HAP-1 (cell line): ENCODE measurements at regions not wholly inside any gene's neighbourhood (a gene's known extent, or its start where the extent isn't known, plus 50 kb on each side); places are given as distances from the start of the nearest gene placed in this dataset.

Experiments used
- DNase-seq, 2 experiments: peaks; one replicate each; pipeline ENCODE4 v3.0.0-alpha.2; 2016 to 2020; ENCODE audit warnings: low spot score in 2 of 2
- H3K27me3 ChIP-seq: fragments of 250-450 bp; sonication (Bioruptor Pico); 2 replicates; pipeline ENCODE4 v1.5.1; 2020; ENCODE audit warnings: low read depth, mild to moderate bottlenecking, moderate library complexity
- H3K36me3 ChIP-seq: fragments of 250-450 bp; sonication (Bioruptor Pico); replicated peaks from 2 replicates; pipeline ENCODE4 v1.5.1; 2020; ENCODE audit warnings: mild to moderate bottlenecking
- H3K4me1 ChIP-seq: fragments of 250-450 bp; sonication (Bioruptor Pico); 2 replicates; pipeline ENCODE4 v1.5.1; 2020; ENCODE audit warnings: mild to moderate bottlenecking
- H3K4me3 ChIP-seq: fragments of 250-450 bp; sonication (Bioruptor Pico); 2 replicates; pipeline ENCODE4 v1.5.1; 2020; ENCODE audit warnings: mild to moderate bottlenecking, moderate library complexity
- H3K9me3 ChIP-seq: fragments of 250-450 bp; sonication (Bioruptor Pico); 2 replicates; pipeline ENCODE4 v1.5.1; 2020; ENCODE audit warnings: mild to moderate bottlenecking, moderate library complexity
- in situ Hi-C: fragments of 300-500 bp; cut with MboI; formaldehyde crosslinking; loops from 3 replicates; pipeline ENCODE4 v1.14.3; 2020; ENCODE audit warnings: low sequenced_read_pairs, inconsistent platforms, mixed read lengths

DNA sequence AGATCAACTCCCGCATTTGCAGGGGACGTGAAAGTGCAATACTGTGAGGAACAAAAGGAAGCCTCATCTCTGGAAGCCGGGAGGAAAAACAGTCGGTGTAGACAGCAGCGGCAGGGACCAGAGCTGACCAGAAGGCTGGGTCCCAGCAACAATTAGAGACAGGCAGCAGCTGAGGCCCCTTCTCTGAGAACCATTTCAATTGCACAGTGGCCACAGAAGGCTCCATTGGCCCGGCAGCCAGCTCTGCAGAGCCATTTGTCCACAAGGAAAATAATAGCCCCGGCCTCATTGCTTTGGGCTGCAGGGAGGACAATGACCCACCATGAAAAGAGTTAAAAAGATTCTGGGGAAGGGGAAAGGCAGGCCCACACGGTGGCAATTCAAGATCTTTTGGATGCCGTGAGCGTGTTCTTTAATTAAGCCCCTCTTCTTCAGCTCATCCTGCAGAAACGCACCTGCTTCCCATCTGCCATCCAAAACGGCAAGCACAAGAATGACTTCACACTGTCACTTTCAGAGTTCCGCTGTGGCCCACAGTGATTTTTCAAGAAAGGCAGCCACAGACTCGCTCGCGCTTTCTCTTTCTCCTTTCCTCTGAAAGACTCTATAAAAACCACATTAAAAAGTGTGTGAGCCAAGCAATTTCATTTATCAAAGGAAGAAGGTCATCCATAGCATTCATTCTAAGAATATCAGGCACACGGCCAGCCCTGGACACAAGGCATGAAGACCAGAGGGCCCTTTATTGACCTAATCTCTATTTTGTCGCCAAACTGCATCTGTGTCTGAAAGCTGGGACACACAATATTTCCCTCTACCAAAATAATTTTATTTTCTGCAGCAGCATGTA, 293.6 kb downstream of the SOX11 start:
- Histone ChIP-seq H3K9me3 (no peaks in the 10 kb centered on the region), H3K27me3 (no peaks in the 10 kb centered on the region), H3K4me3 (no peak overlapping the region), H3K36me3 (no peaks in the 10 kb centered on the region), H3K4me1 (no peaks in the 10 kb centered on the region)
- no peak for DNase-seq
- in situ Hi-C loops: no loop called here

GRCh38 chr2:5986801-5987787, 294.9 kb downstream of the SOX11 start:
- in situ Hi-C loops: no loop called here
- DNase-seq: no peak
- H3K4me1 ChIP-seq: no peaks in the 10 kb centered on the region
- no peaks in the 10 kb centered on the region for H3K27me3 ChIP-seq
- H3K4me3 ChIP-seq: no peak overlapping the region
- H3K9me3 ChIP-seq: no peaks in the 10 kb centered on the region
- no peaks in the 10 kb centered on the region for H3K36me3 ChIP-seq

- no peak for DNase-seq
- H3K4me3 ChIP-seq: no peak overlapping the region
- in situ Hi-C loops: no loop called here
- H3K4me1 ChIP-seq: no peaks in the 10 kb centered on the region
- no peaks in the 10 kb centered on the region for H3K36me3 ChIP-seq
- no peaks in the 10 kb centered on the region for H3K9me3 ChIP-seq
- no peaks in the 10 kb centered on the region for H3K27me3 ChIP-seq
These were observed 295.9 kb downstream of the SOX11 start for GRCh38 chr2:5988120-5988519.

DNA sequence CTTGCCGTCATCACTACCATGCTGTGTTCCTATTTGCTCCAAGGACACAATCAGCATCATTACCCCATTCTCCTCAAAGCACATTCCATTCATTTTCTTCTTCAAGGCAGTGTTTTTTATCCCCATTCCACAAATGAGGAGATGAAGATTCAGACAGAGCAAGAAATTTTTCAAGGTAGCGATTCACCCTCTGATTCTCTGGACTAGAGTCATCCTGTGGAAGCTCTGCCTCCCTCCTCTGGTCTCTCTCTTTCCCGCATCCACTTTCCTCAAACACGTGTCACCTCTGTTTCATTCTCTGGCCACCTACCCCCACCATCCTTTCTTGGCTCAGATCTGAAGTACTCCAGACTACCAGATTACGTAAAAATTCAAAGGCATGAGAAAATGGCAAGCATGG, 297.9 kb downstream of the SOX11 start:
- H3K4me3 ChIP-seq: no peak overlapping the region
- H3K9me3 ChIP-seq: no peaks in the 10 kb centered on the region
- DNase-seq: no peak
- no peaks in the 10 kb centered on the region for H3K4me1 ChIP-seq
- no peaks in the 10 kb centered on the region for H3K27me3 ChIP-seq
- H3K36me3 ChIP-seq: no peaks in the 10 kb centered on the region
- in situ Hi-C loops: no loop called here

GRCh38 chr2:5991305-5991968, 299.3 kb downstream of the SOX11 start:
- no peaks in the 10 kb centered on the region for H3K36me3 ChIP-seq
- no peaks in the 10 kb centered on the region for H3K9me3 ChIP-seq
- no peaks in the 10 kb centered on the region for H3K4me1 ChIP-seq
- DNase-seq: no peak
- H3K4me3 ChIP-seq: no peak overlapping the region
- no peaks in the 10 kb centered on the region for H3K27me3 ChIP-seq
- in situ Hi-C loops: no loop called here

DNA sequence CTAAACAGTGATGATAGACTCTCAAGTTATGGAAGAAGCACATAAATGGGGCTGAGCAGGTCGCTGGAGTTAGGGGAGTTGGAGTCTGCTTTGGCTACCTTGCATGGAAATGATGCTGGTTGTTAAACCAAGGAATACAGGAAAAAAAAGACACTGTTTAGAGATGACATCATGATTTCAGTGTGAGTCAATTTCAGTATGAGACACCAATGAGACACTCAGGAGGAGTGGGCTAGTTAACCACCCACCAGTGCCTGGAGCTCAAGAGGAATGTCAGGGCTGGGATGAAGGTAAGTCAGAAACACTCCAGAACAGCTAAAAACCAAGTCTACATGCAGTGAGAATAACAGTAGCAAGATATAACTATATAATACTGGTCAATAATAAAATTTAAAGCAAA, 303.6 kb downstream of the SOX11 start:
- DNase-seq: no peak
- H3K27me3 ChIP-seq: no peaks in the 10 kb centered on the region
- H3K9me3 ChIP-seq: no peaks in the 10 kb centered on the region
- no peaks in the 10 kb centered on the region for H3K4me1 ChIP-seq
- no peaks in the 10 kb centered on the region for H3K36me3 ChIP-seq
- H3K4me3 ChIP-seq: no peak overlapping the region
- in situ Hi-C loops: no loop called here

- DNase-seq: no peak
- in situ Hi-C loops: no loop called here
- Histone ChIP-seq H3K9me3 (no peaks in the 10 kb centered on the region), H3K36me3 (no peaks in the 10 kb centered on the region), H3K4me3 (no peak overlapping the region), H3K4me1 (no peaks in the 10 kb centered on the region), H3K27me3 (no peaks in the 10 kb centered on the region)
These were observed 316.0 kb downstream of the SOX11 start for GRCh38 chr2:6008186-6008585.

- Histone ChIP-seq H3K27me3 (no peaks in the 10 kb centered on the region), H3K4me3 (no peak overlapping the region), H3K4me1 (no peaks in the 10 kb centered on the region), H3K36me3 (no peaks in the 10 kb centered on the region), H3K9me3 (no peaks in the 10 kb centered on the region)
- DNase-seq: no peak
- in situ Hi-C loops: no loop called here
These were observed 316.5 kb downstream of the SOX11 start for GRCh38 chr2:6008726-6009125.

- H3K4me1 ChIP-seq: no peaks in the 10 kb centered on the region
- DNase-seq: no peak
- no peaks in the 10 kb centered on the region for H3K9me3 ChIP-seq
- no peak overlapping the region for H3K4me3 ChIP-seq
- H3K36me3 ChIP-seq: no peaks in the 10 kb centered on the region
- no peaks in the 10 kb centered on the region for H3K27me3 ChIP-seq
- in situ Hi-C loops: no loop called here
These were observed 318.0 kb downstream of the SOX11 start for GRCh38 chr2:6010163-6010562.

DNA sequence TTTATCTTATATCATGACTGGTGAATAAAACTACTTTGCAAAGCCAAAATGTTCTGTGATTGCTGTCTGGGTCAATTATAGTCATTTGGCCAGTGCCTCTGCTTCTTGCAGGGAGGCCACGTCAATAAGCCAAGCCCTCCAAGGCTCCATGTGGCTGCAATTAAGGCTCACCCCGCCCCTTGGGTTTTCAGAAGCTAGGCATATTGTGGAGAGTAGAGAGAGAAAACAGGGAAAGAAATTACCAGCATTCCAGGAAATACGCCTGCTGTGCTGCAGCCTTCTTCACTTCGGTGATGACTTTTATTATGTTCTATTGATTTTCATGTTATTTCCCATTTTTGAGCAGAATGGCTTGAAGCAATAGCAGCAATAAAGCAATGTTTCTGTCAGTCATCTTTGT, 319.7 kb downstream of the SOX11 start:
- no peak for DNase-seq
- H3K4me1 ChIP-seq: no peaks in the 10 kb centered on the region
- H3K9me3 ChIP-seq: no peaks in the 10 kb centered on the region
- no peak overlapping the region for H3K4me3 ChIP-seq
- H3K27me3 ChIP-seq: no peaks in the 10 kb centered on the region
- in situ Hi-C loops: no loop called here
- H3K36me3 ChIP-seq: no peaks in the 10 kb centered on the region

DNA sequence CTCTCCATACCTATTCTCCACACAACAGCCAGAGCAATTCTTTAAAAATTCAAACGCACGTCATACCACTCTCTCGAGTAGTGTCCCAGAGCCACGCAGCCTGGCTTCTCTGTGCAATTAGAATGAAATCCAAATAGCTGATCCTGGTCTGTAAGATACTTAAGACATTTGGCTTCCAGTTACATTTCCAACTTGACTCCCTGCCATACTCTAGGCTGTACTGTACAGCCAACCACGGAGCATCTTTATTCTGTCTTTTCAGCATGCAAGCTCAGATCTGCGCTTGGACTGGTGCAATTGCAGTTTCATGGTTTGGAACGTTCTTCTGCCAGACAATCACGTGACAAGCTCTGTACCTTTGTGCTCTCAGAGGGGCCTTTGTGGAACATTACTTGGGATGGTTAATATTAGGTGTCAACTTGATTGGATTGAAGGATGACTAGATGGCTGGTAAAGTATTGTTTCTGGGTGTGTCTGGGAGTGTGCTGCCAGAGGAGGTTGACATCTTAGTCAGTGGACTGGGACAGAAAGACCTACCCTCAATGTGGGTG, 325.6 kb downstream of the SOX11 start:
- no peak for DNase-seq
- H3K27me3 ChIP-seq: no peaks in the 10 kb centered on the region
- no peaks in the 10 kb centered on the region for H3K4me1 ChIP-seq
- H3K9me3 ChIP-seq: no peaks in the 10 kb centered on the region
- H3K36me3 ChIP-seq: no peaks in the 10 kb centered on the region
- H3K4me3 ChIP-seq: no peak overlapping the region
- in situ Hi-C loops: no loop called here

GRCh38 chr2:6024229-6024628, 332.0 kb downstream of the SOX11 start:
- Histone ChIP-seq H3K27me3 (no peaks in the 10 kb centered on the region), H3K4me3 (no peak overlapping the region), H3K36me3 (no peaks in the 10 kb centered on the region), H3K4me1 (no peaks in the 10 kb centered on the region), H3K9me3 (no peaks in the 10 kb centered on the region)
- no peak for DNase-seq
- in situ Hi-C loops: no loop called here

GRCh38 chr2:6024784-6025183, 332.6 kb downstream of the SOX11 start:
- no peak overlapping the region for H3K4me3 ChIP-seq
- H3K36me3 ChIP-seq: no peaks in the 10 kb centered on the region
- no peaks in the 10 kb centered on the region for H3K27me3 ChIP-seq
- in situ Hi-C loops: no loop called here
- no peaks in the 10 kb centered on the region for H3K4me1 ChIP-seq
- DNase-seq: no peak
- no peaks in the 10 kb centered on the region for H3K9me3 ChIP-seq
